Naive thymus-derived CD4-positive, alpha-beta T cell (primary cell): ENCODE measurements at regions not wholly inside any gene's neighbourhood (a gene's known extent, or its start where the extent isn't known, plus 50 kb on each side); places are given as distances from the start of the nearest gene placed in this dataset.

Source experiments
- ATAC-seq: fragments of 150-1000 bp; cut with Tn5 transposase; 2 replicates; pipeline ENCODE4 v1.10.0; 2021; ENCODE audit warnings: mild to moderate bottlenecking, moderate library complexity
- CTCF ChIA-PET: fragments of 350-600 bp; sonication (Branson Sonifier 250); formaldehyde crosslinking; loops from one replicate; lab custom pipeline; 2021; ENCODE audit warnings: antibody characterized with exemption; lab: Charles Lee
- POLR2A ChIA-PET: fragments of 350-600 bp; sonication (Branson Sonifier 250); formaldehyde crosslinking; loops from one replicate; lab custom pipeline; 2021; ENCODE audit warnings: antibody characterized with exemption, inconsistent platforms; lab: Charles Lee
- DNase-seq, 9 donors: peaks; one replicate each; pipeline versions ENCODE4 v3.0.0 to v3.0.0-alpha.2; 2020 to 2022; ENCODE audit warnings: mixed read lengths in 1 of 9
- H3K27ac ChIP-seq: one replicate; pipeline ENCODE4 v1.7.0; 2013; ENCODE audit warnings: mild to moderate bottlenecking, low read depth, low read length, moderate library complexity
- H3K27me3 ChIP-seq, 2 donors: one replicate each; pipeline ENCODE4 v1.7.0; 2013; ENCODE audit warnings: low read length in 2 of 2, mild to moderate bottlenecking in 2 of 2, moderate library complexity in 2 of 2; ENCODE audit not compliant: control insufficient read depth in 2 of 2, insufficient read depth in 2 of 2
- H3K36me3 ChIP-seq, 3 experiments: 1 replicate in 2 of 3; 2 replicates in 1 of 3; pipeline ENCODE4 v1.7.0; 2013; ENCODE audit warnings: low read length in 3 of 3, mild to moderate bottlenecking in 3 of 3, moderate library complexity in 1 of 3; ENCODE audit not compliant: insufficient read depth in 3 of 3, control insufficient read depth in 2 of 3
- H3K4me1 ChIP-seq, 2 donors: one replicate each; pipeline ENCODE4 v1.7.0; 2013; ENCODE audit warnings: low read length in 2 of 2, mild to moderate bottlenecking in 2 of 2, moderate library complexity in 1 of 2; ENCODE audit not compliant: control insufficient read depth in 2 of 2, insufficient read depth in 2 of 2
- H3K4me3 ChIP-seq: 2 replicates; pipeline ENCODE4 v1.7.0; 2013; ENCODE audit warnings: mild to moderate bottlenecking, low read length
- H3K9me3 ChIP-seq, 3 experiments: 1 replicate in 2 of 3; 2 replicates in 1 of 3; pipeline ENCODE4 v1.7.0; 2013; ENCODE audit warnings: low read length in 3 of 3; ENCODE audit not compliant: control insufficient read depth in 2 of 3
- H3K27ac Mint-ChIP-seq, 9 donors: one replicate each; pipeline ENCODE4 v1.8.0; 2020 to 2022; ENCODE audit warnings: mixed read lengths in 9 of 9, mild to moderate bottlenecking in 8 of 9, moderate library complexity in 5 of 9, inconsistent platforms in 2 of 9
- H3K27me3 Mint-ChIP-seq, 5 donors: one replicate each; pipeline ENCODE4 v1.8.0; 2021 to 2022; ENCODE audit warnings: mixed read lengths in 5 of 5, mild to moderate bottlenecking in 1 of 5
- H3K36me3 Mint-ChIP-seq, 5 donors: one replicate each; pipeline ENCODE4 v1.8.0; 2020 to 2022; ENCODE audit warnings: mixed read lengths in 5 of 5, mild to moderate bottlenecking in 3 of 5, inconsistent platforms in 1 of 5
- H3K4me1 Mint-ChIP-seq, 7 donors: one replicate each; pipeline ENCODE4 v1.8.0; 2020 to 2022; ENCODE audit warnings: mixed read lengths in 7 of 7, mild to moderate bottlenecking in 3 of 7, inconsistent platforms in 1 of 7
- H3K4me3 Mint-ChIP-seq, 10 donors: one replicate each; pipeline ENCODE4 v1.8.0; 2020 to 2022; ENCODE audit warnings: mild to moderate bottlenecking in 10 of 10, mixed read lengths in 10 of 10, moderate library complexity in 6 of 10, inconsistent platforms in 2 of 10
- H3K9me3 Mint-ChIP-seq, 11 donors: one replicate each; pipeline ENCODE4 v1.8.0; 2020 to 2022; ENCODE audit warnings: mixed read lengths in 11 of 11, mild to moderate bottlenecking in 4 of 11, inconsistent platforms in 1 of 11, moderate library complexity in 1 of 11
- intact Hi-C, 2 donors: fragments of 100-400 bp; cut with micrococcal nuclease; formaldehyde crosslinking; loops; one replicate each; pipeline ENCODE4 v1.15.1; 2023

- H3K9me3 Mint-ChIP-seq: peaks cover 0 to 6% (median 2%) of the 10 kb centered on the region in 11 donors
- Histone ChIP-seq H3K27me3 (no peaks in the 10 kb centered on the region), H3K9me3 (no peaks in the 10 kb centered on the region), H3K27ac (no peak overlapping the region), H3K4me1 (no peaks in the 10 kb centered on the region), H3K4me3 (no peak overlapping the region), H3K36me3 (no peaks in the 10 kb centered on the region)
- DNase-seq (no peak), ATAC-seq (no peak)
- no peak overlapping the region for H3K4me3 Mint-ChIP-seq
- ChIA-PET POLR2A (no interaction called here), CTCF (no interaction called here)
- H3K36me3 Mint-ChIP-seq: no peaks in the 10 kb centered on the region
- intact Hi-C loops: no loop called here
- no peak overlapping the region for H3K27ac Mint-ChIP-seq
- no peaks in the 10 kb centered on the region for H3K4me1 Mint-ChIP-seq
- peaks cover 0 to 16% (median 11%) of the 10 kb centered on the region in 5 donors for H3K27me3 Mint-ChIP-seq
These were observed 359.1 kb upstream of the SPRED2 start for GRCh38 chr2:65791404-65791975.

DNA sequence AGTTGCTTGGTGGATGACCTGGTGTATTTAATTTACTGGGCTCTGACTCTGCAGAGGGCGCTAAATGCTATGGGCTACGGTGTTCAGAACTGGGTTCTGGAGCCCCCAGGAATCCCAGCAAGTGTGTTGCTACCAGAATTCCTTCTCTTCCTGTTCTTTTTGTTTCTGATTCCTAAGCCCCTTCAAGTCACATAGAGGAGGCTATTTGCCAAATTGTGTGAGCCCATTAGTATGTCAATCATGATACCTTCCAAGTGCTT lies 358.2 kb upstream of the SPRED2 start:
- Mint-ChIP-seq H3K4me1 (no peaks in the 10 kb centered on the region), H3K9me3 (peaks cover 0 to 6% (median 2%) of the 10 kb centered on the region in 11 donors), H3K36me3 (no peaks in the 10 kb centered on the region), H3K27ac (no peak overlapping the region), H3K4me3 (no peak overlapping the region), H3K27me3 (peaks cover 2 to 16% (median 10%) of the 10 kb centered on the region in 5 donors)
- no peaks in the 10 kb centered on the region for H3K9me3 ChIP-seq
- H3K4me3 ChIP-seq: no peak overlapping the region
- ATAC-seq: no peak
- H3K36me3 ChIP-seq: no peaks in the 10 kb centered on the region
- H3K27me3 ChIP-seq: no peaks in the 10 kb centered on the region
- intact Hi-C loops: no loop called here
- POLR2A ChIA-PET: no interaction called here
- CTCF ChIA-PET: no interaction called here
- H3K4me1 ChIP-seq: no peaks in the 10 kb centered on the region
- H3K27ac ChIP-seq: no peak overlapping the region
- DNase-seq: no peak

DNA sequence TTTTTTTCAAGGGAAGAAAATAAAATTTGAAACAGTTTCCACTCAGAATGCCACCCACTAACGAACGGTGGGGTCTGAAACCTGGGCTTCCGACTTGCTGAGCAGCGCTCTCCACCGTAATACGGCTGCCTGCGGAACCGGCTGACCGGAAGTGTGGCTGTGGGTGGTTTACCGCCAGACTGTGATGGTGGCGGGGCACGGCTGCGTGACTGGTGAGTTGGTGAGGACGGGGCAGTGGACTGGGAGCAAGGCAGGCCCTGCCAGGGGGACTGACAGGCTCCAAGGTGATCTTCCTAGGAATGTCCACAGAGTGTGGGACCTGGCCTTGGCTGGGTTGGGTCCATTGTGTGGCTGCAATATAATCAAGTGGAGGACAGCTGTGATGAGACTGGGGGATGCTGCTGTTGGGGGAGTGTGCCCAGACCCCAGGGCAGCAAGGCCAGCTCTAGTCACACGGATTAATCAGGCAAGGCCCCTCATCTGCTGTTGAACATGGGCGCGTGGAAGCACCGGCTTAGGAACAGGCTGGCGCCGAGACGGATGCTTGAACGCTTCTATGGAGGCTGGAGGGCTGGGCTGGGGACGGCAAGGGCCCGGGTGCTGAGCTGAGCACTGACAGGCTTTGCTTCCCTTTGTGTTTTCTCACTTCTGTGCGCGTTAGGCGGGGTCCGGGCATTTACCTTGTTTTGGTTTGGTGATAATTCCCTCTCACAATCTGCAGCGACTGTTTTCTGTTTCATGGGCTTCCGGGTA lies 357.7 kb upstream of the SPRED2 start:
- Histone ChIP-seq H3K27me3 (no peaks in the 10 kb centered on the region), H3K9me3 (no peaks in the 10 kb centered on the region), H3K4me1 (no peaks in the 10 kb centered on the region), H3K4me3 (no peak overlapping the region), H3K27ac (no peak overlapping the region), H3K36me3 (no peaks in the 10 kb centered on the region)
- Mint-ChIP-seq H3K36me3 (no peaks in the 10 kb centered on the region), H3K27me3 (peaks cover 5 to 16% (median 10%) of the 10 kb centered on the region in 5 donors), H3K4me1 (no peaks in the 10 kb centered on the region), H3K27ac (no peak overlapping the region), H3K4me3 (no peak overlapping the region), H3K9me3 (peaks cover 0 to 11% (median 2%) of the 10 kb centered on the region in 11 donors)
- ATAC-seq: no peak
- DNase-seq: no peak
- intact Hi-C loops: no loop called here
- ChIA-PET CTCF (no interaction called here), POLR2A (no interaction called here)

GRCh38 chr2:65788556-65788955 lies 356.2 kb upstream of the SPRED2 start:
- peaks cover 5 to 16% (median 5%) of the 10 kb centered on the region in 5 donors for H3K27me3 Mint-ChIP-seq
- peaks cover 0 to 7% (median 1%) of the 10 kb centered on the region in 11 donors for H3K9me3 Mint-ChIP-seq
- DNase-seq (no peak), ATAC-seq (no peak)
- Histone ChIP-seq H3K4me1 (no peaks in the 10 kb centered on the region), H3K4me3 (no peak overlapping the region), H3K9me3 (no peaks in the 10 kb centered on the region), H3K27ac (no peak overlapping the region), H3K36me3 (no peaks in the 10 kb centered on the region), H3K27me3 (no peaks in the 10 kb centered on the region)
- POLR2A ChIA-PET: no interaction called here
- H3K36me3 Mint-ChIP-seq: no peaks in the 10 kb centered on the region
- no peak overlapping the region for H3K27ac Mint-ChIP-seq
- no peaks in the 10 kb centered on the region for H3K4me1 Mint-ChIP-seq
- H3K4me3 Mint-ChIP-seq: no peak overlapping the region
- CTCF ChIA-PET: no interaction called here
- intact Hi-C loops: no loop called here

DNA sequence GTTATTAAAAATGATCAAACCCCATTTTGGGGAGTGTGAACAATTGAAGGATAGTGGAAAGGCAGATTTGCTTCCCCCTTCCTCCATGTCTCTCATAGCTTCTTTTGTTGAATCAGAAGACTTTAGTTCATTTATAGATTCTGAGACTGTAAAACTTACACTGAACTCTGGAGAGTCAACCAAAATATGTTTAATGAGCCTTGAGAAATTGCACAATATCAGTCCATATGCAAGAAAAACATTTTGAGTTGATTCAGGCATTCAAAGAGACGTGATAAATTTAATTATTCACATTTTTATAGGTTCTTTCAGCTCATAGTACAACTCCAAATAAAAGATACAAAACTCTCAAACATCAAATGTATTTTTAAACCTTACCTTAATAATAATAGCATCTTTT lies 354.4 kb upstream of the SPRED2 start:
- DNase-seq: no peak
- CTCF ChIA-PET: no interaction called here
- POLR2A ChIA-PET: no interaction called here
- H3K27ac Mint-ChIP-seq: no peak overlapping the region
- no peaks in the 10 kb centered on the region for H3K36me3 ChIP-seq
- H3K4me3 ChIP-seq: no peak overlapping the region
- no peak overlapping the region for H3K27ac ChIP-seq
- H3K27me3 Mint-ChIP-seq: peaks cover 5 to 16% (median 5%) of the 10 kb centered on the region in 5 donors
- intact Hi-C loops: no loop called here
- no peak for ATAC-seq
- no peak overlapping the region for H3K4me3 Mint-ChIP-seq
- H3K27me3 ChIP-seq: no peaks in the 10 kb centered on the region
- H3K9me3 ChIP-seq: no peaks in the 10 kb centered on the region
- H3K4me1 ChIP-seq: no peaks in the 10 kb centered on the region
- H3K9me3 Mint-ChIP-seq: peaks cover 0 to 7% (median 1%) of the 10 kb centered on the region in 11 donors
- H3K36me3 Mint-ChIP-seq: no peaks in the 10 kb centered on the region
- H3K4me1 Mint-ChIP-seq: no peaks in the 10 kb centered on the region

DNA sequence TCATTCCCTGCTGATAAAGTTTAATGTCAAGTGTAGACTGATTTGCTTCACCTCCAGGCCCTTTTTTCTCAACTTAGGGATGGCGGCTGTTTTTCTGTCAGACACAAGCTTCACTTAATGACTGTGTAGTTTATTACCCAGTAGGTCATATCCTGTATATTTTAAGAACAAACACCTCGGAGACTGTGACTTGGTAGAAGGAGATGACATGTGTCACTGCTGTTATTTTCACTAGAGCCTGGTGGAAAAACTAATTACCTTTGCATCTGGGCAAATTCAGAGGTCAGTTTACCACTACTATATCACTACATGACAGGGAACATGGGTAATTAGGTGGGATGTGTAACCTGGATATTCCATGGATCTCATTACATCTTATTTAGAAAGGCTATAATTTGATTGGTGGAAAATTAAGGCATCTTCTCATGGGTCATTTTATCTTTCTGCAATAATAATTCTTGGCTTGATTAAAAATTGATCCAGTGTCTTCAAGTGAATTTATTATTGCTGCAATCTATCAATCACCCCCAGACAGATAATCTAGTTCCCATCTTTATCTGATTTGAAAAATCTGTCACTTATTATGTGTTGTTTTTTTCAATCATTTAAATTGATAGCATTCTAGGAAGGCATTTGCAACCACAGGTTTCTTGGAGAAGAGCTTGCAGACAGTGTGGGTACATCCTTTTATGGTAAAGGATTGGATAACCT lies 353.8 kb upstream of the SPRED2 start:
- no peak overlapping the region for H3K4me3 Mint-ChIP-seq
- no peak overlapping the region for H3K4me3 ChIP-seq
- no peaks in the 10 kb centered on the region for H3K27me3 ChIP-seq
- no peaks in the 10 kb centered on the region for H3K4me1 ChIP-seq
- intact Hi-C loops: no loop called here
- no peaks in the 10 kb centered on the region for H3K36me3 Mint-ChIP-seq
- peaks cover 5 to 16% (median 5%) of the 10 kb centered on the region in 5 donors for H3K27me3 Mint-ChIP-seq
- no peak overlapping the region for H3K27ac Mint-ChIP-seq
- no peak for ATAC-seq
- ChIA-PET POLR2A (no interaction called here), CTCF (no interaction called here)
- H3K9me3 ChIP-seq: no peaks in the 10 kb centered on the region
- peaks cover 0 to 7% (median 1%) of the 10 kb centered on the region in 11 donors for H3K9me3 Mint-ChIP-seq
- no peaks in the 10 kb centered on the region for H3K36me3 ChIP-seq
- no peaks in the 10 kb centered on the region for H3K4me1 Mint-ChIP-seq
- DNase-seq: no peak
- no peak overlapping the region for H3K27ac ChIP-seq
